MM.1S (cell line): ENCODE measurements at regions not wholly inside any gene's neighbourhood (a gene's known extent, or its start where the extent isn't known, plus 50 kb on each side); places are given as distances from the start of the nearest gene placed in this dataset.

Source experiments
- CTCF ChIP-seq: fragments of 300-600 bp; sonication (generic); IDR thresholded peaks from 2 replicates; pipeline ENCODE4 v1.5.1; 2016; ENCODE audit warnings: antibody characterized with exemption, low read length, mixed read lengths
- EZH2 ChIP-seq: fragments of 300-600 bp; sonication (generic); optimal IDR thresholded peaks from 2 replicates; pipeline ENCODE3; 2017; ENCODE audit warnings: low read depth, mild to moderate bottlenecking, antibody characterized with exemption, low read length, mixed read lengths

GRCh38 chr10:23897861-23898260 lies 311.1 kb upstream of the KIAA1217 start:
- TF ChIP-seq CTCF (no peak), EZH2 (no peak)
